GM18505 (cell line): ENCODE measurements at regions not wholly inside any gene's neighbourhood (a gene's known extent, or its start where the extent isn't known, plus 50 kb on each side); places are given as distances from the start of the nearest gene placed in this dataset.

Experiments
- ATAC-seq: cut with Tn5 transposase; IDR thresholded peaks from one replicate; pipeline ENCODE4 v1.9.1; 2021; ENCODE audit not compliant: unreplicated experiment
- POLR2A ChIP-seq: IDR thresholded peaks from 4 replicates; pipeline ENCODE4 v1.6.1; 2011; ENCODE audit warnings: borderline replicate concordance; ENCODE audit not compliant: insufficient read depth, insufficient read length; ENCODE audit errors: extremely low read depth

DNA sequence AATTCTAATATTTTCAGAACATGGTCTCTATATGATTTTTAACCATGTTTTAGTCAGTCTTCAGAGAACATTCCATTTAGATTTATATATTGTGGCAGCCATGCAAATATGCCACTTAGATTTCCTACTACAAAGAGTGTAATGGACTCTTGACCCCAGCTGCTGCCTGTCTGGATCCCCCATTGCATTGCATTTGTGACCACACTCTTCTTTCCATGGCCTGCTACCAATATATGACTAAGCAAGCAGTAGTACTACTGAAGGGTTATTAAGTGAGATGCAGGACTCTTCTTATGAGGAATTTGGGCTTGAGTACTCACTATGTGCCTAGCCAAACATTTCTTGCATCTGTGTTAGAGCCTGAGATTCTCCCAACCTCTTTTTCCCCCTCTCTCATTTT is 306.8 kb downstream of the PDHA2 start:
- no peak for TF ChIP-seq POLR2A
- ATAC-seq, result no peak

DNA sequence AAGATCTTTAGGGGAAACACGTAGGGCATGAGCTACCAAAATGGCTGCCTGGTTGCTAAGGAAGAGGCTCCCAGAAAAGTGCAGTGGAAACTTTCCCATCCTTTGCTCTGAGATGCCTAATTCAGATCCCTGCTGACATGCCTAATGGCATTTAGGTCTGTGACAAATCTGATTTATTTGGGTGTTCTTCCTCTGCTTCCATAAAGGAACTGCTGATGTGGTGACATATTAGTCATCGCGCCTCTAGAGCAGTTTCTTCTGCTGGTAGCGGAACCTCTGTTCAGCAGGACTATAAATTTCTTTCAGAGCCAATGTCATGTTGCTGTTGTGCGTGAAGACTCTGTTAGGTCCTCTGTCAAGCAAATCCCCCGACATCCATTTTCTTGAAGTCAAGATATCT is 310.0 kb downstream of the PDHA2 start:
- no peak for ATAC-seq

GRCh38 chr4:96150466-96150865 is 310.6 kb downstream of the PDHA2 start:
- ATAC-seq, result no peak
- no peak for TF ChIP-seq POLR2A

More for the DNA sequence above, 310.0 kb downstream of the PDHA2 start:
- no peak for TF ChIP-seq POLR2A

DNA sequence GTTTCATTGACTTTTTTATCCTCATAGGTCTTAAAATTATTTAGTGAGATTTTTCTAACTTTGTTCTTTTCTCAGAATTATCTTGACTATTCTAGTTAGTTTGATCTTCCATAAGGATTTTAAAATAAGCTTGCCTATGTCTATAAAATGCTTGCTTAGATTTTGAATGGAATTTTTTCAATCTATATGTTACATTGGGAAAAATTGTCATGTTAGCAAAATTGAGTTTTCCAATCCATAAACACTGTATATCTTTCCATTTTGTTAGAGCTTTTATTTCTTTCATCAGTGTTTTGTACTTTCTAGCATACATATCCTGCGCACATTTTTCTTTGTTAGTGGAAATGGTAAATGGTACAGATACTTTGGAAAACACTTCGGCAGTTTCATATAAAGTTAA is 312.9 kb downstream of the PDHA2 start:
- TF ChIP-seq POLR2A, result no peak
- no peak for ATAC-seq

DNA sequence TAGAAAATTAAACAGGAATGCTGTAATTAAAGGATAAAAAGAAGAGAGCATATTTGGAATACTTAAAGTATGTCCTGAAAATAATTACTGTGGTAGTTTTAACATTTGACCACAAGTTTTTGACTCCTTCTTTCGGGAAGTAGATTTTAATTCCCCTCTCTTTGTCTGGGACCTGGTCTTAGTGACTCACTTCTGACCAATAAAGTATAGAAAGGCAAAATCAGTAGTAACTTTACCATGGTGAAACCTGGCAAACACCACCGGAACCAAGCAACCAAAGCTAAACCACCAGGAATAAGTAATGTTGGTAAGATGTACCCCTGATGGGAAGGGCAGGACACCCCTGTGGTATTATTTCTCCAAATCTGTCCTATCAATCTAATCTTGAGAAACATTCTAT is 314.8 kb downstream of the PDHA2 start:
- no peak for TF ChIP-seq POLR2A
- no peak for ATAC-seq

DNA sequence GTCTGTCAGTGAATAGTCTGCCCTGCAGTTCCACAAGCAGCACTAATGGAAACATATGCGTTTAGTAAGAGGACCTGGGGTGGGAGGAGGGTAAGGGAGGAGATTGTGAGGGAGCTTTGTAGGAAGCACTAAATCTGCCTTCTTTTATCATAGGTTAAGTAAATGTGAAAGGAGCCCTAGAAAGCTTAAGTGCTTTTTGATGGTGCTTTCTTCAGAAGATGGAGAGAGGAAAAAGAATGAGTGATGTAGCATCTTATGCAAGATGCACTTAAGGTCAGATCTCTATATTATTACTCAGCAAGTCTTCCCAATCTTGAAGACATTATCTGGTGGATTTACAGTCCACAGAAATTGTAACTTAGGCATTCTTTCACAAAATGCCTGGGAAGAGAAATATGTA is 322.7 kb downstream of the PDHA2 start:
- TF ChIP-seq POLR2A, result no peak

GRCh38 chr4:96164814-96165351 is 325.0 kb downstream of the PDHA2 start:
- TF ChIP-seq POLR2A, result no peak
- ATAC-seq, result no peak

More for the DNA sequence above, 322.7 kb downstream of the PDHA2 start:
- no peak for ATAC-seq

DNA sequence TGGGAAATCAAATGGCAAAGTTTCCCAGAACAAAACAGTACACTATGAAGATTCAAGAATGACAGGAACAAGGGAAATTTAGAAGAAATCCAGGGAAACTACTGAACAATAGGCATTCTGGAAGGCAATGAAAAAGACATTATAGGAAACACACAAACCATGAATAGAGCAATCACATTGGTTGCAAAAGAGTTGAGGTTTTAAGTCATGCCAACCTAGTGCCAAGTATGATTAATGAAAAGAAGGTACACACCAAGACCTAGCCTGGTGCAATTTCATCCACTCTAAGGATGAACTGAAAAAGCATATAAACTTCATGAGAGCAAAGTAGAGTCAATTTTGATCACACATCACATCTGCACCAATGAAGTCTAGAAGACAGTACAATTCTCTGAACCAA is 326.9 kb downstream of the PDHA2 start:
- no peak for ATAC-seq
- TF ChIP-seq POLR2A, result no peak

- no peak for TF ChIP-seq POLR2A
- no peak for ATAC-seq
These were observed 330.3 kb downstream of the PDHA2 start for GRCh38 chr4:96170198-96170597.

DNA sequence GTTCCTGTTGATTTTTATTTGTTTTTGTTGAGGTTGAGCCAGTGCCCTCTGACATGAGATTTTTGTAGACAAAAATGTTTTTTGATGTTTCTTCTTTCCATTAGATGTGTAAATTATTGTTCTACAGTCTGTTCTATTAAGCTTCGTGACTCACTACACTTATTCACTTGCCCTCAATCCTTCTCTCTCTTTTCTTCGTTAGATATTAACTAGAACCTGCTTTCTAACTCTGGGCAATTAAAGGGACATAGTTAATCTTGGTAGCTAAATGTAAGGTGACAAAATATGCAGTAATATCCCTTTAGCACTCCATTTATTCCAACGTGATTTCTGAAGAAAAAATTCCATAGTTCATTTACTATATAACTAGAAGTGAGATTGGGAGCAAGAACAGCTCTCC is 333.9 kb downstream of the PDHA2 start:
- no peak for TF ChIP-seq POLR2A
- ATAC-seq, result no peak

GRCh38 chr4:96175871-96176270 is 336.0 kb downstream of the PDHA2 start:
- no peak for ATAC-seq
- TF ChIP-seq POLR2A, result no peak

DNA sequence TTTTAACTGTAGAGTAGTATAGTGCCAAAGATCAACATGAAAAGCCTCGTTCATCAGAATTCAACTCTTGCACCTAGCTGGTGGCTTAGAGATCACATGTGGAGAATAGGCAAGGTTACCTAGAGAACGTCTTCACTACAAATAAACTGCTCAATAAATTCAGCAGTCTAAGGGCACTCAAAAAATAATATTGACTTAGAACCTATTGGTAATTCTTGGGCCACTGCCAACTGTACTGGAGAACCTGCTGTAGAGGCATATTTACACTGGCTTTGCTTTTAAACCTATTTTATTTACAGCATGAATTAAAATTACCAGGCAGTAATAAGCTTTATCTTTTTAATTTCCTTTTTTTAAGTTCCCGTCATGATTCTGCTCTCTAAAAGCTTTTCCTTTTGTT is 343.7 kb downstream of the PDHA2 start:
- TF ChIP-seq POLR2A, result no peak
- no peak for ATAC-seq

DNA sequence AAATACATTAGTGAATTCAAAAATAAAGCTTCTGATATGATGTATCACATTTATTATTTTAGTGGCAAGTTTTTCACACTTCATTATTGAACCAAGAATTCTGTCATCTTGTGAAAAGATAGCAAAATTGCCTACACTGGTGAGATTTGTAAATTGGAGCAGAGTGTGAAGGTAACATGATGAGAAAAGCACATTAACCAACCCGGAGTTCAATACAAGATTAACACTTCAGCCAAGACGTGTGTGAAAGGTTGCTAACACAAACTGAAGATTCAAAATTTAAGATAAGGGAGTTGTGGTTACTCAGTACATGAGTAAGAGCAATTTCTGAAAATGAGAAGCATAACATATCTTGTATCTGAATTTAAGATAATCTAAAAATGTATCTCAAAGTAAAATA is 346.7 kb downstream of the PDHA2 start:
- TF ChIP-seq POLR2A, result no peak
- ATAC-seq, result no peak

GRCh38 chr4:96189761-96190160 is 349.9 kb downstream of the PDHA2 start:
- ATAC-seq, result no peak
- no peak for TF ChIP-seq POLR2A

GRCh38 chr4:96193061-96193460 is 353.2 kb downstream of the PDHA2 start:
- ATAC-seq, result no peak
- TF ChIP-seq POLR2A, result no peak
